ENCODE measurements at regions not wholly inside any gene's neighbourhood (a gene's known extent, or its start where the extent isn't known, plus 50 kb on each side); places are given as distances from the start of the nearest gene placed in this dataset.

DNA sequence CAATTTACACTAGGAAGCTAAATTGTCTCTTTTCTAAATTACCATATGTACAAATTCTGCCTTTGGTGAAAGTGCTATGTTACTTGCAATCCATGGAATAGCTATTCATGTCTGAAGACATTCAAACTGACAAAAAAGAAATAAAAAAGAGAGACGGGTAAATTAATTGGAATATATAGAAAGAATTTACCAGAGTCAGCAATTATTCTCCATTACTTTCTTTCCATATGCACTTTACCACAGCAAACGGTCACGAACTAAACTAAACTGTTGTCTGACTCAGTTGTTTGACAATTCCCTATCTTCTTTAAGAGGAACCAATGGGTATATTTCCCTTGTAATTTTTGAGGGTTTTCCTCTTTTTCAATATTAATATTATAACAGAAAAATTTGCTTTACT lies 85.7 kb downstream of the HOXA1 start:
- Histone ChIP-seq H2BK5ac (ENCODE audit: low read depth, low read length) (no peak overlapping the region), H2BK120ac (replicated peaks; ENCODE audit: low read depth, low read length) (no peak overlapping the region), H3K9ac (replicated peaks in 1 of 4; ENCODE audit: extremely low read depth in 1 of 4, low read depth in 3 of 4, low read length in 3 of 4) (no peak overlapping the region), H4K20me1 (replicated peaks in 1 of 2; ENCODE audit: control insufficient read depth in 1 of 2, insufficient read depth in 2 of 2, low read length in 2 of 2) (no peaks in the 10 kb centered on the region), H3K4me2 (ENCODE audit: insufficient read depth in 1 of 2, low read depth in 2 of 2, low read length in 2 of 2) (no peak overlapping the region), H3K23ac (ENCODE audit: insufficient read length) (no peak overlapping the region), H4K8ac (ENCODE audit: extremely low read depth, insufficient read depth, low read length) (no peak overlapping the region), H3K9me3 (ENCODE audit: insufficient read depth in 2 of 2, low read depth in 1 of 2, low read length in 1 of 2) (peaks cover 9 to 14% of the 10 kb centered on the region in 2 experiments; a peak in 3 of 4 replicates), H4K91ac (replicated peaks; ENCODE audit: insufficient read length, low read length) (no peak overlapping the region), H3K18ac (ENCODE audit: extremely low read depth, low read length) (no peak overlapping the region), H3K14ac (ENCODE audit: insufficient read length) (no peak overlapping the region), H3K36me3 (ENCODE audit: control insufficient read depth in 2 of 4, insufficient read depth in 4 of 4, low read length in 3 of 4) (no peaks in the 10 kb centered on the region), H2BK20ac (ENCODE audit: low read length) (no peak overlapping the region), H3K79me1 (ENCODE audit: low read depth, low read length) (no peaks in the 10 kb centered on the region), H3K4ac (replicated peaks; ENCODE audit: insufficient read length, low read depth, low read length) (no peak overlapping the region), H3K56ac (replicated peaks; ENCODE audit: insufficient read length, low read depth, low read length) (no peak overlapping the region), H4K5ac (ENCODE audit: insufficient read length, low read depth, low read length) (no peak overlapping the region), H3K27ac (ENCODE audit: low read depth, low read length) (no peak overlapping the region), H3K79me2 (ENCODE audit: control insufficient read depth in 1 of 2, insufficient read depth in 2 of 2, low read length in 2 of 2) (no peaks in the 10 kb centered on the region), H2AFZ (ENCODE audit: low read length) (no peak overlapping the region), H2AK5ac (ENCODE audit: low read depth, low read length) (no peak overlapping the region), H3K27me3 (replicated peaks in 1 of 4; ENCODE audit: control insufficient read depth in 3 of 4, extremely low read depth in 1 of 4, insufficient read depth in 3 of 4, low read length in 3 of 4) (no peaks in the 10 kb centered on the region), H3K23me2 (ENCODE audit: low read depth, low read length) (no peaks in the 10 kb centered on the region), H2BK15ac (ENCODE audit: low read length) (no peak overlapping the region), H3K4me3 (ENCODE audit: extremely low read depth in 1 of 4, insufficient read depth in 2 of 4, low read depth in 3 of 4, low read length in 4 of 4) (no peak overlapping the region), H2BK12ac (ENCODE audit: low read depth, low read length) (no peak overlapping the region), H3K4me1 (replicated peaks in 1 of 4; ENCODE audit: control insufficient read depth in 3 of 4, insufficient read depth in 4 of 4, low read length in 3 of 4) (no peaks in the 10 kb centered on the region)
- POLR2A ChIA-PET (ENCODE audit: partially characterized antibody): no interaction called here
- CTCF ChIA-PET (ENCODE audit: partially characterized antibody): no interaction called here
- FAIRE-seq (no peak), DNase-seq (ENCODE audit: low read depth in 1 of 2, low spot score in 2 of 2) (no peak)
- TF ChIP-seq POLR2A (IDR thresholded peaks at IDR 0.05; ENCODE audit: control extremely low read depth in 1 of 2, low read depth in 2 of 2, low read length in 2 of 2) (no peak), SUZ12 (IDR thresholded peaks at IDR 0.05; ENCODE audit: low read length) (no peak)
- 92% methylated on average over 3 of the region's 3 CpGs; no CpG with 5 or more reads in 1 of the 2 experiments for WGBS, 2 experiments (ENCODE audit: extremely low coverage in 1 of 2, insufficient coverage in 1 of 2, insufficient read length in 1 of 2, insufficient replicate concordance in 2 of 2, low coverage in 1 of 2, low lambda C conversion rate in 2 of 2, missing lambda C conversion rate in 1 of 2)
